Transverse colon (tissue), 4 donors: ENCODE measurements at regions not wholly inside any gene's neighbourhood (a gene's known extent, or its start where the extent isn't known, plus 50 kb on each side); places are given as distances from the start of the nearest gene placed in this dataset.

Experiments used
- DNase-seq: peaks from one replicate; pipeline ENCODE4 v3.0.0-alpha.2; 2019
- H3K27ac ChIP-seq, 4 donors: fragments of 200-600 bp; sonication (generic); 2 replicates each; pipeline ENCODE4 v1.5.1; 2016 to 2018; ENCODE audit warnings: inconsistent platforms in 4 of 4
- H3K27me3 ChIP-seq: fragments of 200-600 bp; sonication (generic); 2 replicates; pipeline ENCODE4 v1.5.1; 2017; ENCODE audit warnings: inconsistent platforms
- H3K36me3 ChIP-seq, 4 donors: fragments of 200-600 bp; sonication (generic); 2 replicates each; pipeline ENCODE4 v1.5.1; 2017 to 2019; ENCODE audit warnings: inconsistent platforms in 4 of 4
- H3K4me1 ChIP-seq, 4 donors: fragments of 200-600 bp; sonication (generic); 2 replicates each; pipeline ENCODE4 v1.5.1; 2017 to 2020; ENCODE audit warnings: inconsistent platforms in 4 of 4
- H3K4me3 ChIP-seq, 4 donors: fragments of 200-600 bp; sonication (generic); 1 replicate in 1 of 4; 2 replicates in 3 of 4; pipeline versions ENCODE4 v1.5.1 to v1.6.1; 2017 to 2019; ENCODE audit warnings: inconsistent platforms in 4 of 4
- H3K9me3 ChIP-seq, 2 donors: fragments of 200-600 bp; sonication (generic); 2 replicates each; pipeline ENCODE4 v1.5.1; 2017 to 2019; ENCODE audit warnings: inconsistent platforms in 2 of 2
- EP300 ChIP-seq: sonication (generic); formaldehyde crosslinking; IDR thresholded peaks from one replicate; pipeline ENCODE4 v1.6.1; 2017; ENCODE audit warnings: antibody characterized with exemption, low read depth
- POLR2A ChIP-seq: fragments of 450-650 bp; IDR thresholded peaks from one replicate; pipeline ENCODE4 v1.6.1; 2016; ENCODE audit warnings: antibody characterized with exemption, mild to moderate bottlenecking, moderate library complexity
- POLR2AphosphoS5 ChIP-seq, 3 donors: sonication (generic); formaldehyde crosslinking; IDR thresholded peaks; one replicate each; pipeline ENCODE4 v1.6.1; 2016; ENCODE audit warnings: antibody characterized with exemption in 3 of 3
- WGBS, 2 donors: methylation state at CpG; one replicate each; pipeline ENCODE4 v1.1.5; 2018; ENCODE audit warnings: low coverage in 1 of 2; 5-methylcytosine and 5-hydroxymethylcytosine counted together
- in situ Hi-C, 4 donors: fragments of 200-750 bp; cut with MboI; loops; one replicate each; pipeline versions ENCODE4 v1.15.0 to v1.15.1; 2017; ENCODE audit warnings: low sequenced_read_pairs in 3 of 4, low pct_ligation_motif_present in 1 of 4, low pct_unique_long_range_greater_than_20kb in 1 of 4
- intact Hi-C: fragments of 100-400 bp; cut with DNase I; formaldehyde crosslinking; loops from one replicate; pipeline ENCODE4 v1.15.1; 2023; ENCODE audit warnings: low total_unique reads
- TF ChIP-seq, protein P1 (sequence below), 5 experiments: fragments of 200-600 bp in 3 of 5; fragments of 450-650 bp in 2 of 5; sonication (generic) in 3 of 5; IDR thresholded peaks; 1 replicate in 2 of 5; 2 replicates in 3 of 5; pipeline ENCODE4 v1.5.1; 2016 to 2017; ENCODE audit warnings: antibody characterized with exemption in 5 of 5, inconsistent platforms in 3 of 5, mild to moderate bottlenecking in 2 of 5, moderate library complexity in 1 of 5

DNA sequence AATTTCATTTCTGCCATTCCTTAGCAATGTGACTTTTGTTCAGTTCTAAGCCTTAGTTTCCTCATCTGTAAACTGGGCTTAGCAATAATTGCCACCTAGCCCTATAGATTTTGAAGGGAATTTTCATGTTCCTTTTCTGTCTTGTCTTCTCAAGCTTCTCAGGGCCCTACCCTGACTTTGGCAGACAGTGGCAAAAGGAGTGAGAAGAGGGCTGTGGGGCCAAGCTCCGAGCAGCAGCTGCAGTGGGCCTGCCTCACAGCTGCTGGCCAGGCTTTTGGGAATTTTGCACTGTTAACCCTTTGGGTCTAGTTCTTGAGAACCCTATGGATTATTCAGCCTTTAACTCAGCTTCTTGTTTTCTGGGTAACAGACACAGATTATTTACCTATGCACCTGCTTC, 67.6 kb upstream of the IGSF1 start:
- Histone ChIP-seq H3K27me3 (no peaks in the 10 kb centered on the region), H3K9me3 (no peaks in the 10 kb centered on the region), H3K4me3 (no peak overlapping the region), H3K4me1 (no peaks in the 10 kb centered on the region), H3K27ac (no peak overlapping the region), H3K36me3 (no peaks in the 10 kb centered on the region)
- WGBS, 2 donors = 40% methylated on average over 1 of the region's 1 CpG; no CpG with 5 or more reads in 1 of the 2 donors
- DNase-seq = no peak
- in situ Hi-C loops = no loop called here
- intact Hi-C loops = no loop called here
- TF ChIP-seq, protein P1, sequence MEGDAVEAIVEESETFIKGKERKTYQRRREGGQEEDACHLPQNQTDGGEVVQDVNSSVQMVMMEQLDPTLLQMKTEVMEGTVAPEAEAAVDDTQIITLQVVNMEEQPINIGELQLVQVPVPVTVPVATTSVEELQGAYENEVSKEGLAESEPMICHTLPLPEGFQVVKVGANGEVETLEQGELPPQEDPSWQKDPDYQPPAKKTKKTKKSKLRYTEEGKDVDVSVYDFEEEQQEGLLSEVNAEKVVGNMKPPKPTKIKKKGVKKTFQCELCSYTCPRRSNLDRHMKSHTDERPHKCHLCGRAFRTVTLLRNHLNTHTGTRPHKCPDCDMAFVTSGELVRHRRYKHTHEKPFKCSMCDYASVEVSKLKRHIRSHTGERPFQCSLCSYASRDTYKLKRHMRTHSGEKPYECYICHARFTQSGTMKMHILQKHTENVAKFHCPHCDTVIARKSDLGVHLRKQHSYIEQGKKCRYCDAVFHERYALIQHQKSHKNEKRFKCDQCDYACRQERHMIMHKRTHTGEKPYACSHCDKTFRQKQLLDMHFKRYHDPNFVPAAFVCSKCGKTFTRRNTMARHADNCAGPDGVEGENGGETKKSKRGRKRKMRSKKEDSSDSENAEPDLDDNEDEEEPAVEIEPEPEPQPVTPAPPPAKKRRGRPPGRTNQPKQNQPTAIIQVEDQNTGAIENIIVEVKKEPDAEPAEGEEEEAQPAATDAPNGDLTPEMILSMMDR (IDR thresholded peaks at IDR 0.05) = no peak
- TF ChIP-seq POLR2AphosphoS5 (IDR thresholded peaks at IDR 0.05) (no peak), EP300 (no peak), POLR2A (no peak)

DNA sequence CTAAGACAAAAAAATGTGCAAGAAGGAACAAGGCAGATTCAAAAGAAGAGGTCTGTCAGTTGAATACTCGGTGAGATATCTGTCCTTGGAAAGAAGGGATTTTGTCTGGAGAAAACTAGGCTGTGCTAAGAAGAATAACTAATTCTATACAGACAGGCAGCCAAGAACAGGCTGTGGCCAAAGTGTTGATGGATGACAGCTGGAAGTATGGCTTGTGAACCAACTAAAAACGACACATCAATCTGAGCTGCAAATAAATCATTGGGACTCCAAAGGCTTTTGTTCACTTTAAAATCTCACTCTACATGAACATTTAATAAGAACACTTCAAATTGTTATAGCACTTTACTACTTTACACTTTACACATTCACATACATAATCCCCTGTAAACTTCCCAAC, 70.5 kb upstream of the IGSF1 start:
- Histone ChIP-seq H3K4me3 (no peak overlapping the region), H3K9me3 (no peaks in the 10 kb centered on the region), H3K27ac (no peak overlapping the region), H3K36me3 (no peaks in the 10 kb centered on the region), H3K4me1 (no peaks in the 10 kb centered on the region), H3K27me3 (no peaks in the 10 kb centered on the region)
- DNase-seq = no peak
- intact Hi-C loops (no loop called here), in situ Hi-C loops (no loop called here)
- no peak for TF ChIP-seq EP300
- TF ChIP-seq POLR2AphosphoS5 (IDR thresholded peaks at IDR 0.05) = no peak
- TF ChIP-seq, protein P1 (IDR thresholded peaks at IDR 0.05) = no peak
- TF ChIP-seq POLR2A = no peak
- WGBS, 2 donors = 42 to 67% methylated on average over 1 to 2 of the region's 2 CpGs

DNA sequence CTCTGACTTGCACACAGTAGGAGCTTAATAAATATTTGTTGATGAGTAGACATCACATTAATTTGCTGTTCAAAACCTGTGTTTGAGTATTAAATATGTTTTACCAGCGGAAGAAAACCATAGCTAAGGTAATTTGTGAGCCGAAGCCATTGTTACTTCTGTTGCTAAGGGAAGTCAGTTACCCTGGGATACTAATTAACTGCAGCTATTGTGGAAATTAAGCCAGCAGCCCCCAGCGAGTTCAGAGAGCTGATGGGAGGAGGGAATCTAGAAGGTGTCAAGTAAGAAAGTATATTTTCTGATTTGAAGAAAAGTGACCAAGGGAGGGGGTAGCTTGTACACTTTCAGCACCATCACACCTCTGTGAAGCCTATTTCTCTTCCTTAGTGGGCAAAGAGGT, 76.7 kb upstream of the IGSF1 start:
- no peak for TF ChIP-seq EP300
- TF ChIP-seq, protein P1 (IDR thresholded peaks at IDR 0.05) = no peak
- TF ChIP-seq POLR2A = no peak
- no peak for TF ChIP-seq POLR2AphosphoS5 (IDR thresholded peaks at IDR 0.05)
- Histone ChIP-seq H3K36me3 (no peaks in the 10 kb centered on the region), H3K4me3 (no peak overlapping the region), H3K9me3 (no peaks in the 10 kb centered on the region), H3K4me1 (no peaks in the 10 kb centered on the region), H3K27ac (no peak overlapping the region), H3K27me3 (no peaks in the 10 kb centered on the region)
- WGBS, 2 donors = 39 to 75% methylated on average over 1 to 3 of the region's 3 CpGs
- DNase-seq = no peak
- in situ Hi-C loops = no loop called here
- intact Hi-C loops = no loop called here

DNA sequence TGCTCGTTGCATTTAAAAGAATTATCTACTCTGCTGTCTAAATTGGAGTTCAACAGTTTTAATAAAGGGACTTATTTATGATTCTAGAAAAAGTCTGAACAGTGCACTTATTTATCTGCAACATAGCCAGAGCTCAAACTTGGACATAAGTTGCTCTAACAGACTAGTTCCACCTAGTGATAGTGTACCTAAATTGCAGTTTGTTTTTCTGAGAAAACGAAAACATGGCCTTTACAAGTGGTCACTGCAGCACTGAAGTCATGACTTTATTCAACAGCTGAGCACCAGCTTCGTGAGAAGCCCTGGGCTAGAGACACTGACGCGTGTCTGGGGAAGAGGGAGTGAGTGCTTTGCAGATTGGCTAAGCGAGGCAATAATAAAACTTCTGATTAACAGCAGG, 77.3 kb upstream of the IGSF1 start:
- in situ Hi-C loops (no loop called here), intact Hi-C loops (no loop called here)
- TF ChIP-seq EP300 (no peak), POLR2A (no peak), POLR2AphosphoS5 (IDR thresholded peaks at IDR 0.05) (no peak)
- TF ChIP-seq, protein P1 (IDR thresholded peaks at IDR 0.05) = no peak
- no peak for DNase-seq
- no peaks in the 10 kb centered on the region for H3K36me3 ChIP-seq
- no peaks in the 10 kb centered on the region for H3K9me3 ChIP-seq
- no peak overlapping the region for H3K27ac ChIP-seq
- no peaks in the 10 kb centered on the region for H3K4me1 ChIP-seq
- H3K4me3 ChIP-seq = no peak overlapping the region
- 0 to 35% methylated on average over 1 to 6 of the region's 6 CpGs for WGBS, 2 donors
- no peaks in the 10 kb centered on the region for H3K27me3 ChIP-seq
